Endothelial cell of umbilical vein (primary cell): ENCODE measurements at regions not wholly inside any gene's neighbourhood (a gene's known extent, or its start where the extent isn't known, plus 50 kb on each side); places are given as distances from the start of the nearest gene placed in this dataset.

ENCODE experiments used
- BruUV-seq: library from RNA; stranded (reverse); fragments of 400-500 nt; replicated peaks from 2 replicates; lab custom pipeline; 2021; lab: Mats Ljungman, UMichigan
- CTCF ChIA-PET: fragments of 300-600, 350-600 bp; sonication (Branson Sonifier 250); formaldehyde crosslinking; loops from one replicate; lab custom pipeline; 2021; ENCODE audit warnings: antibody characterized with exemption, inconsistent platforms; lab: Charles Lee
- POLR2A ChIA-PET: fragments of 300-600, 350-600 bp; sonication (Branson Sonifier 250); formaldehyde crosslinking; loops from one replicate; lab custom pipeline; 2021; ENCODE audit warnings: antibody characterized with exemption, inconsistent platforms; lab: Charles Lee
- DNase-seq: peaks from one replicate; pipeline ENCODE4 v3.0.0-alpha.2; 2011; ENCODE audit warnings: low read depth, low spot score
- FAIRE-seq: peaks from 2 replicates; lab custom pipeline; 2011; peaks lifted over from hg19 to GRCh38; lab: Jason Lieb, UNC
- H2AFZ ChIP-seq: 2 replicates; pipeline ENCODE4 v1.6.0; 2012; ENCODE audit warnings: low read depth, low read length, control low read depth, inconsistent platforms
- H3K27ac ChIP-seq: 2 replicates; pipeline ENCODE4 v1.5.1; 2011; ENCODE audit warnings: low read depth, mild to moderate bottlenecking, control low read depth, low read length, moderate library complexity; ENCODE audit not compliant: insufficient read depth
- H3K27me3 ChIP-seq, 2 experiments: 2 replicates each; pipeline versions ENCODE4 v1.6.0 to v1.6.1; 2011; ENCODE audit warnings: low read length in 2 of 2, mixed read lengths in 1 of 2; ENCODE audit not compliant: control insufficient read depth in 2 of 2, insufficient read depth in 2 of 2
- H3K36me3 ChIP-seq, 2 experiments: 2 replicates in 1 of 2; 3 replicates in 1 of 2; pipeline ENCODE4 v1.5.1; 2011; ENCODE audit warnings: low read length in 2 of 2, mild to moderate bottlenecking in 1 of 2, moderate library complexity in 1 of 2; ENCODE audit not compliant: control insufficient read depth in 2 of 2, insufficient read depth in 2 of 2; ENCODE audit errors: extremely low read depth in 1 of 2
- H3K4me1 ChIP-seq: 3 replicates; pipeline ENCODE4 v1.5.1; 2011; ENCODE audit warnings: mild to moderate bottlenecking, low read length; ENCODE audit not compliant: control insufficient read depth, insufficient read depth; ENCODE audit errors: extremely low read depth
- H3K4me2 ChIP-seq: 2 replicates; pipeline ENCODE4 v1.6.1; 2011; ENCODE audit warnings: low read length, control low read depth, mixed read lengths; ENCODE audit not compliant: insufficient read depth
- H3K4me3 ChIP-seq, 3 experiments: fragments of 200-600 bp in 1 of 3; sonication (generic), shearing (Covaris generic) in 1 of 3; replicated peaks in 1 of 3; 2 replicates each; pipeline ENCODE4 v1.5.1; 2011 to 2016; ENCODE audit warnings: control low read depth in 3 of 3, low read length in 3 of 3, mild to moderate bottlenecking in 2 of 3, inconsistent platforms in 1 of 3, low read depth in 1 of 3, moderate library complexity in 1 of 3; ENCODE audit not compliant: insufficient read depth in 1 of 3
- H3K79me2 ChIP-seq: 2 replicates; pipeline ENCODE4 v1.6.0; 2012; ENCODE audit warnings: low read length, inconsistent platforms; ENCODE audit not compliant: control insufficient read depth, insufficient read depth
- H3K9ac ChIP-seq: replicated peaks from 2 replicates; pipeline ENCODE3; 2011; ENCODE audit warnings: low read length, control low read depth; ENCODE audit not compliant: insufficient read depth; ENCODE audit errors: extremely low read depth
- H3K9me1 ChIP-seq: replicated peaks from 3 replicates; pipeline ENCODE4 v1.6.0; 2011; ENCODE audit warnings: mild to moderate bottlenecking, low read length; ENCODE audit not compliant: control insufficient read depth, insufficient read depth; ENCODE audit errors: extremely low read depth
- H3K9me3 ChIP-seq: replicated peaks from 2 replicates; pipeline ENCODE4 v1.5.1; 2012; ENCODE audit warnings: low read length, inconsistent platforms; ENCODE audit not compliant: control insufficient read depth, insufficient read depth
- H4K20me1 ChIP-seq: replicated peaks from 2 replicates; pipeline ENCODE3; 2011; ENCODE audit warnings: mild to moderate bottlenecking, low read length; ENCODE audit not compliant: control insufficient read depth, insufficient read depth; ENCODE audit errors: extremely low read depth
- CTCF ChIP-seq, 2 donors: IDR thresholded peaks; 1 replicate in 1 of 2; 2 replicates in 1 of 2; pipeline ENCODE4 v1.5.1; 2011; ENCODE audit warnings: low read length in 2 of 2, mild to moderate bottlenecking in 2 of 2, moderate library complexity in 2 of 2, control low read depth in 1 of 2, inconsistent platforms in 1 of 2, low read depth in 1 of 2; ENCODE audit not compliant: insufficient read depth in 1 of 2; ENCODE audit errors: extremely low read depth in 1 of 2
- EZH2 ChIP-seq: IDR thresholded peaks from 2 replicates; pipeline ENCODE4 v1.6.1; 2012; ENCODE audit warnings: borderline replicate concordance, low read depth, mild to moderate bottlenecking, moderate library complexity, low read length, inconsistent platforms; ENCODE audit not compliant: severe bottlenecking
- FOS ChIP-seq: IDR thresholded peaks from 2 replicates; pipeline ENCODE4 v1.6.1; 2011; ENCODE audit warnings: mild to moderate bottlenecking, low read length, moderate library complexity, borderline replicate concordance; ENCODE audit not compliant: insufficient read depth
- GATA2 ChIP-seq: IDR thresholded peaks from 2 replicates; pipeline ENCODE4 v1.7.0; 2011; ENCODE audit warnings: low read depth, mild to moderate bottlenecking, moderate library complexity, mixed read lengths, low read length; ENCODE audit not compliant: insufficient read length, insufficient read depth
- JUN ChIP-seq: IDR thresholded peaks from 2 replicates; pipeline ENCODE4 v1.6.1; 2011; ENCODE audit warnings: borderline replicate concordance, low read depth; ENCODE audit not compliant: insufficient read length, insufficient read depth
- MAX ChIP-seq: IDR thresholded peaks from 2 replicates; pipeline ENCODE4 v1.6.1; 2011; ENCODE audit not compliant: insufficient read depth, insufficient read length
- MYC ChIP-seq: IDR thresholded peaks from one replicate; pipeline ENCODE4 v1.6.1; 2011; ENCODE audit warnings: mild to moderate bottlenecking, low read depth, low read length
- POLR2A ChIP-seq: IDR thresholded peaks from 2 replicates; pipeline ENCODE4 v1.6.1; 2012; ENCODE audit warnings: low read depth, mild to moderate bottlenecking, control low read depth, low read length
- POLR2AphosphoS5 ChIP-seq: IDR thresholded peaks from 2 replicates; pipeline ENCODE4 v1.6.1; 2012; ENCODE audit warnings: low read depth, mild to moderate bottlenecking, control low read depth, low read length, moderate library complexity; ENCODE audit not compliant: insufficient read depth
- dilution Hi-C: fragments of 300-500 bp; cut with MboI; formaldehyde crosslinking; loops from one replicate; pipeline ENCODE4 v1.15.0; 2019; ENCODE audit warnings: low sequenced_read_pairs; ENCODE audit not compliant: extremely low pct_ligation_motif_present
- intact Hi-C: fragments of 100-400 bp; cut with micrococcal nuclease; formaldehyde crosslinking; loops from one replicate; pipeline ENCODE4 v1.10.0; 2022

DNA sequence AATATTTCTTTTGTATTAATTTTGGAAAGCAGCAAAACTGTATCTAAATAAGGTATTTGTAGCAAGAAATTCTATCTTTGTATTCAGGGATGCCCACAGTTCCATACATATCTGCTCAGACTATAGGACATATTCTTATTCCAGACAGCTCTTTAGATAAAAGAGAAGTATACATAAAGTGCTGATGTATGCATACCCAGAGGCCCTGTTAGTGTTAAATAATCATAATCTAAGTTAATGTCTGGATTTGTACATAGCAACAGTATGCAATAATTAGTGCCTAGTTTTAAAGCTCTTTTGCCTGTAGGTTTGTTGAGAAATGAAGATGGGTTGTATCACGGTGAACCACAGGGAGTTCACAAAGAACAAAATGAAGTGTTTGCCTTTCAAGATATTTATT, 428.0 kb upstream of the RGPD4 start:
- H3K4me2 ChIP-seq = no peak overlapping the region
- DNase-seq = no peak
- dilution Hi-C loops = no loop called here
- no peaks in the 10 kb centered on the region for H3K9me3 ChIP-seq
- H3K27me3 ChIP-seq = no peaks in the 10 kb centered on the region
- H3K36me3 ChIP-seq = no peaks in the 10 kb centered on the region
- no peaks in the 10 kb centered on the region for H3K9me1 ChIP-seq
- no peaks in the 10 kb centered on the region for H3K4me1 ChIP-seq
- no TSS peak for BruUV-seq
- H4K20me1 ChIP-seq = no peaks in the 10 kb centered on the region
- no peak for FAIRE-seq
- H3K27ac ChIP-seq = no peak overlapping the region
- TF ChIP-seq MYC (no peak), POLR2A (no peak), MAX (no peak), JUN (no peak), CTCF (IDR thresholded peaks at IDR 0.05; ENCODE audit: extremely low read depth in 1 of 2, insufficient read depth in 1 of 2, low read depth in 1 of 2, low read length in 2 of 2) (no peak), GATA2 (no peak)
- no peak overlapping the region for H3K4me3 ChIP-seq
- no peak overlapping the region for H2AFZ ChIP-seq
- intact Hi-C loops = no loop called here
- no peak overlapping the region for H3K9ac ChIP-seq
- ChIA-PET CTCF (no interaction called here), POLR2A (no interaction called here)
- H3K79me2 ChIP-seq = no peaks in the 10 kb centered on the region

GRCh38 chr2:107402330-107402729, 424.4 kb upstream of the RGPD4 start:
- H2AFZ ChIP-seq = no peak overlapping the region
- TF ChIP-seq GATA2 (no peak), POLR2A (no peak), POLR2AphosphoS5 (no peak), EZH2 (no peak), JUN (no peak), MAX (no peak), CTCF (IDR thresholded peaks at IDR 0.05; ENCODE audit: extremely low read depth in 1 of 2, insufficient read depth in 1 of 2, low read depth in 1 of 2, low read length in 2 of 2) (no peak), MYC (no peak), FOS (no peak)
- H3K9me1 ChIP-seq = no peaks in the 10 kb centered on the region
- no peaks in the 10 kb centered on the region for H3K79me2 ChIP-seq
- H4K20me1 ChIP-seq = no peaks in the 10 kb centered on the region
- H3K9ac ChIP-seq = no peak overlapping the region
- H3K27me3 ChIP-seq = no peaks in the 10 kb centered on the region
- H3K4me2 ChIP-seq = no peak overlapping the region
- BruUV-seq = no TSS peak
- no peaks in the 10 kb centered on the region for H3K36me3 ChIP-seq
- intact Hi-C loops (no loop called here), dilution Hi-C loops (no loop called here)
- peaks cover 3% of the 10 kb centered on the region for H3K9me3 ChIP-seq
- CTCF ChIA-PET = no interaction called here
- no peak overlapping the region for H3K27ac ChIP-seq
- FAIRE-seq (no peak), DNase-seq (no peak)
- no peaks in the 10 kb centered on the region for H3K4me1 ChIP-seq
- POLR2A ChIA-PET = no interaction called here
- H3K4me3 ChIP-seq = no peak overlapping the region
